HCT116 (cell line): ENCODE measurements at regions not wholly inside any gene's neighbourhood (a gene's known extent, or its start where the extent isn't known, plus 50 kb on each side); places are given as distances from the start of the nearest gene placed in this dataset.

Source experiments
- ATAC-seq: fragments of 200-7000 bp; cut with Tn5 transposase; 2 replicates; pipeline ENCODE4 v1.9.1; 2020; ENCODE audit warnings: mild to moderate bottlenecking, moderate library complexity
- BruUV-seq: library from RNA; stranded (reverse); fragments of 400-500 nt; replicated peaks from 2 replicates; lab custom pipeline; 2021; lab: Mats Ljungman, UMichigan
- CTCF ChIA-PET: fragments of 300-600 bp; sonication (Branson Sonifier 250); formaldehyde crosslinking; loops from one replicate; lab custom pipeline; 2021; ENCODE audit warnings: antibody characterized with exemption; lab: Charles Lee
- POLR2A ChIA-PET: fragments of 300-600, 350-600 bp; sonication (Branson Sonifier 250); formaldehyde crosslinking; loops from one replicate; lab custom pipeline; 2021; ENCODE audit warnings: antibody characterized with exemption; lab: Charles Lee
- RAD21 ChIA-PET, 2 experiments: fragments of 300-600 bp; sonication (Branson Sonifier 250); formaldehyde crosslinking; loops; one replicate each; lab custom pipeline; 2023; ENCODE audit warnings: low total read pairs in 2 of 2; ENCODE audit not compliant: uncharacterized antibody in 2 of 2, unreplicated experiment in 2 of 2, low non-redundant PET in 1 of 2; lab: Charles Lee
- DNase-seq: peaks from one replicate; pipeline ENCODE4 v3.0.0-alpha.2; 2010; ENCODE audit warnings: low read depth, low spot score
- H2AFZ ChIP-seq: fragments of 200-600 bp; shearing (Covaris generic), sonication (generic); 2 replicates; pipeline ENCODE4 v1.6.1; 2017; ENCODE audit warnings: low read depth, mixed run types, mixed read lengths, antibody characterized with exemption, low read length; ENCODE audit not compliant: poor library complexity, severe bottlenecking
- H3K27ac ChIP-seq: 2 replicates; pipeline ENCODE4 v1.5.1; 2012; ENCODE audit warnings: low read depth, low read length
- H3K27me3 ChIP-seq: fragments of 200-600 bp; sonication (generic); 2 replicates; pipeline ENCODE4 v1.6.1; 2016; ENCODE audit warnings: mixed run types, low read length, mixed read lengths; ENCODE audit not compliant: insufficient read depth
- H3K36me3 ChIP-seq, 2 experiments: fragments of 200-500 bp in 1 of 2; fragments of 200-600 bp in 1 of 2; sonication (Bioruptor generic) in 1 of 2; sonication (generic) in 1 of 2; 2 replicates each; pipeline versions ENCODE4 v1.5.1 to v1.6.1; 2014 to 2016; ENCODE audit warnings: low read length in 2 of 2, inconsistent platforms in 1 of 2, mixed read lengths in 1 of 2, mixed run types in 1 of 2; ENCODE audit not compliant: insufficient read depth in 2 of 2, control insufficient read depth in 1 of 2
- H3K4me1 ChIP-seq, 2 experiments: fragments of 200-600 bp in 1 of 2; sonication (generic) in 1 of 2; 2 replicates each; pipeline versions ENCODE4 v1.5.1 to v1.6.1; 2012 to 2017; ENCODE audit warnings: low read length in 2 of 2, inconsistent platforms in 1 of 2, mild to moderate bottlenecking in 1 of 2, mixed read lengths in 1 of 2, mixed run types in 1 of 2, moderate library complexity in 1 of 2; ENCODE audit not compliant: insufficient read depth in 2 of 2, control insufficient read depth in 1 of 2
- H3K4me2 ChIP-seq: fragments of 200-600 bp; sonication (generic); 2 replicates; pipeline ENCODE4 v1.6.1; 2017; ENCODE audit warnings: mixed run types, low read length, mixed read lengths
- H3K4me3 ChIP-seq, 2 experiments: fragments of 200-600 bp in 1 of 2; sonication (generic) in 1 of 2; replicated peaks in 1 of 2; 2 replicates each; pipeline ENCODE4 v1.5.1; 2011 to 2016; ENCODE audit warnings: low read length in 2 of 2, control low read depth in 1 of 2, low read depth in 1 of 2, mild to moderate bottlenecking in 1 of 2, mixed read lengths in 1 of 2, mixed run types in 1 of 2
- H3K79me2 ChIP-seq: fragments of 200-600 bp; sonication (generic); 2 replicates; pipeline ENCODE4 v1.6.1; 2017; ENCODE audit warnings: mild to moderate bottlenecking, mixed run types, low read length, moderate library complexity, mixed read lengths; ENCODE audit not compliant: insufficient read depth
- H3K9ac ChIP-seq: fragments of 200-600 bp; sonication (generic); 2 replicates; pipeline ENCODE4 v1.6.1; 2016; ENCODE audit warnings: low read length, mixed read lengths
- H3K9me2 ChIP-seq: fragments of 200-600 bp; sonication (generic), shearing (Covaris generic); 2 replicates; pipeline ENCODE4 v1.6.1; 2017; ENCODE audit warnings: mixed run types, mild to moderate bottlenecking, moderate library complexity; ENCODE audit not compliant: insufficient read depth
- H3K9me3 ChIP-seq, 2 experiments: fragments of 200-500 bp in 1 of 2; fragments of 200-600 bp in 1 of 2; sonication (Bioruptor generic) in 1 of 2; sonication (generic) in 1 of 2; 2 replicates each; pipeline ENCODE4 v1.6.1; 2014 to 2017; ENCODE audit warnings: low read length in 2 of 2, mixed read lengths in 2 of 2, inconsistent platforms in 1 of 2, low read depth in 1 of 2, mild to moderate bottlenecking in 1 of 2, mixed run types in 1 of 2, moderate library complexity in 1 of 2; ENCODE audit not compliant: control insufficient read depth in 1 of 2, insufficient read depth in 1 of 2
- H4K20me1 ChIP-seq: fragments of 200-600 bp; sonication (generic), shearing (Covaris generic); 2 replicates; pipeline ENCODE4 v1.6.1; 2017; ENCODE audit warnings: mixed run types, mild to moderate bottlenecking, moderate library complexity; ENCODE audit not compliant: insufficient read depth
- ATF3 ChIP-seq: IDR thresholded peaks from 2 replicates; pipeline ENCODE4 v1.6.1; 2012
- CBX3 ChIP-seq: IDR thresholded peaks from 2 replicates; pipeline ENCODE4 v1.6.1; 2012; ENCODE audit warnings: low read depth
- CEBPB ChIP-seq: IDR thresholded peaks from 2 replicates; pipeline ENCODE4 v1.6.1; 2012; ENCODE audit warnings: low read depth
- CTCF ChIP-seq, 3 experiments: fragments of 200-600 bp in 1 of 3; sonication (generic) in 1 of 3; IDR thresholded peaks in 2 of 3; conservative IDR thresholded peaks in 1 of 3; 2 replicates each; pipeline ENCODE4 v1.5.1; 2012 to 2017; ENCODE audit warnings: low read depth in 2 of 3, low read length in 2 of 3, antibody characterized with exemption in 1 of 3, borderline replicate concordance in 1 of 3, control low read depth in 1 of 3, mild to moderate bottlenecking in 1 of 3, mixed read lengths in 1 of 3, mixed run types in 1 of 3, moderate library complexity in 1 of 3; ENCODE audit not compliant: insufficient read depth in 1 of 3
- EZH2 ChIP-seq: fragments of 200-600 bp; sonication (generic); IDR thresholded peaks from 2 replicates; pipeline ENCODE4 v1.6.1; 2017; ENCODE audit warnings: antibody characterized with exemption, mixed run types
- FOSL1 ChIP-seq: IDR thresholded peaks from 2 replicates; pipeline ENCODE4 v1.6.1; 2012; ENCODE audit warnings: low read depth
- POLR2A ChIP-seq: IDR thresholded peaks from 2 replicates; pipeline ENCODE4 v1.7.0; 2011; ENCODE audit warnings: borderline replicate concordance; ENCODE audit not compliant: insufficient read depth, insufficient read length; ENCODE audit errors: extremely low read depth
- SIN3A ChIP-seq: IDR thresholded peaks from 2 replicates; pipeline ENCODE4 v1.6.1; 2012; ENCODE audit warnings: low read depth
- SP1 ChIP-seq: IDR thresholded peaks from 2 replicates; pipeline ENCODE4 v1.6.1; 2012; ENCODE audit warnings: low read depth
- SRF ChIP-seq: IDR thresholded peaks from 2 replicates; pipeline ENCODE4 v1.6.1; 2012; ENCODE audit warnings: low read depth
- TCF7L2 ChIP-seq: IDR thresholded peaks from 2 replicates; pipeline ENCODE4 v1.7.0; 2011; ENCODE audit warnings: borderline replicate concordance, inconsistent platforms; ENCODE audit not compliant: insufficient read depth, insufficient read length; ENCODE audit errors: extremely low read depth
- ZFX ChIP-seq: fragments of 450-650 bp; IDR thresholded peaks from 2 replicates; pipeline ENCODE4 v1.6.1; 2017
- ZNF274 ChIP-seq: fragments of 200-500 bp; sonication (Bioruptor generic); IDR thresholded peaks from 2 replicates; pipeline ENCODE4 v1.6.1; 2014; ENCODE audit warnings: mild to moderate bottlenecking, low read depth, low read length, inconsistent platforms
- intact Hi-C: fragments of 100-400 bp; cut with micrococcal nuclease; formaldehyde crosslinking; loops from 2 replicates; pipeline ENCODE4 v1.10.0; 2022

DNA sequence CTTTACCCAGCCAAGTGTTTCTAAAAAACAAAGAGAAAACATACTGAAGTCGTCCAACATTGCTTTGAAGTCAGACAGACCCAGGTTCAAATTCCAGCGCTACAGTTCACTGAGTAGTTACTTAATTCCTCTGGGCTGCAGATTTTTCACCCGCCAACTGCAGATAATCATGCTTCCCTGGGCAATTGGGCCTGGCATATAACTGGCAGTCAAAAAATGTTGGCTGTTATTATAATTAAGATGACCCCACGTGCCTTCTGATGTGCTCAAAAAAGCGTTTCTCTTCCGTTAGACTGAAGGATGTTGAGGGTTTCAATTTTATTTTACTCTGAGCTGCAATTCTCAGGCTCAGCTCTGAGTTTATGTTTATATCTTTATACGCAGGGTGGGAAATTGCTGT lies 156.1 kb upstream of the CITED2 start:
- H3K9me2 ChIP-seq = no peaks in the 10 kb centered on the region
- no peak overlapping the region for H3K27ac ChIP-seq
- H3K36me3 ChIP-seq = no peaks in the 10 kb centered on the region
- ATAC-seq (no peak), DNase-seq (no peak)
- RAD21 ChIA-PET = no interaction called here
- H3K4me2 ChIP-seq = no peak overlapping the region
- no peaks in the 10 kb centered on the region for H3K9me3 ChIP-seq
- H4K20me1 ChIP-seq = no peaks in the 10 kb centered on the region
- no peak overlapping the region for H2AFZ ChIP-seq
- no peaks in the 10 kb centered on the region for H3K27me3 ChIP-seq
- H3K4me1 ChIP-seq = peaks cover 18 to 23% of the 10 kb centered on the region in 2 experiments; a peak in 3 of 4 replicates
- intact Hi-C loops = loop anchor here (5.0 kb wide), 1 partner anchor 153 kb away; no protein-coding TSS in a partner anchor
- no TSS peak for BruUV-seq
- CTCF ChIA-PET = no interaction called here
- POLR2A ChIA-PET = no interaction called here
- no peak overlapping the region for H3K4me3 ChIP-seq
- H3K79me2 ChIP-seq = no peaks in the 10 kb centered on the region
- no peak overlapping the region for H3K9ac ChIP-seq
- no peak for TF ChIP-seq TCF7L2
- no peak for TF ChIP-seq CTCF (IDR thresholded peaks at IDR 0.05 in 2 of 3, conservative IDR thresholded peaks at IDR 0.05 in 1 of 3; ENCODE audit: borderline replicate concordance in 1 of 3, insufficient read depth in 1 of 3, low read depth in 2 of 3, low read length in 2 of 3)
- TF ChIP-seq CEBPB = no peak
- TF ChIP-seq ZFX = no peak
- TF ChIP-seq FOSL1 = no peak
- no peak for TF ChIP-seq SP1
- no peak for TF ChIP-seq SRF
- TF ChIP-seq CBX3 = no peak
- no peak for TF ChIP-seq ATF3
- TF ChIP-seq SIN3A = no peak
- TF ChIP-seq EZH2 = no peak
- TF ChIP-seq POLR2A = no peak
- TF ChIP-seq ZNF274 = no peak
- TF ChIP-seq, all 23 proteins: peak for 0
